ENCODE measurements at regions not wholly inside any gene's neighbourhood (a gene's known extent, or its start where the extent isn't known, plus 50 kb on each side); places are given as distances from the start of the nearest gene placed in this dataset.

GRCh38 chr16:50864386-50864785 is 122.5 kb downstream of the CYLD start:
- DNase-seq: no peak

- no peak for DNase-seq
Measured at GRCh38 chr16:50863644-50864144, 121.8 kb downstream of the CYLD start.

GRCh38 chr16:50862818-50863643 is 121.1 kb downstream of the CYLD start:
- no peak for DNase-seq

GRCh38 chr16:50861970-50862411 is 120.1 kb downstream of the CYLD start:
- peak; percentile 76 for DNase-seq

GRCh38 chr16:50861451-50861850 is 119.6 kb downstream of the CYLD start:
- DNase-seq: no peak

- DNase-seq: no peak
Measured at GRCh38 chr16:50859628-50860360, 117.9 kb downstream of the CYLD start.

- DNase-seq: no peak
Measured at GRCh38 chr16:50858877-50859627, 117.2 kb downstream of the CYLD start.

- DNase-seq: no peak
Measured at GRCh38 chr16:50858376-50858775, 116.5 kb downstream of the CYLD start.

- DNase-seq: no peak
Measured at GRCh38 chr16:50857881-50858280, 116.0 kb downstream of the CYLD start.

- no peak for DNase-seq
Measured at GRCh38 chr16:50856991-50857390, 115.1 kb downstream of the CYLD start.

- DNase-seq: no peak
Measured at GRCh38 chr16:50853329-50853728, 111.4 kb downstream of the CYLD start.
